Stimulated activated CD4-positive, alpha-beta T cell treated with anti-CD3 and anti-CD28 coated beads, TNF-alpha, amount 100 ng/mL, for 24 hours (primary cell): ENCODE measurements at regions not wholly inside any gene's neighbourhood (a gene's known extent, or its start where the extent isn't known, plus 50 kb on each side); places are given as distances from the start of the nearest gene placed in this dataset.

ENCODE experiments used
- DNase-seq, 3 experiments: peaks; one replicate each; pipeline ENCODE4 v3.0.0-alpha.2; 2020; ENCODE audit warnings: low read depth in 3 of 3

DNA sequence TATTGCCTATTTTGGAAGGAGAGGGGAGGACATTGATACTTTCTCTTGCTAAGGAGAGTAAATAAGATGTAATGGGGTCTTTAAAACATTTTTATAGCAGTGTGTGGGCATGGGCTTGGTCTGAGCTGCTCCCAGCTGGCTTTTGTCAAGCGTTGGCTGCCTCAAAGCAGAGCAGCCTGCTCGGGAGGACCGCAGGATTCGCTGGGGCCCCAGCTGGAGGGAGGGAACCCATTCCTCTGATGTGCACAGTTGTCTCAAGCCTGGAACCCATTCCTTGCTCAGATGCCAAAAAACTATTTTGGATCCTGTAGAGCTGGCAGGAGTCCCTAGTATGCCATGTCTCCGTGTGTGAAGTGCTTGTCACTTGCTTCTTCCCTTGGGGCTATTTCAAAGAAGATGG, 59.4 kb upstream of the RMDN2 start:
- DNase-seq = no peak

DNA sequence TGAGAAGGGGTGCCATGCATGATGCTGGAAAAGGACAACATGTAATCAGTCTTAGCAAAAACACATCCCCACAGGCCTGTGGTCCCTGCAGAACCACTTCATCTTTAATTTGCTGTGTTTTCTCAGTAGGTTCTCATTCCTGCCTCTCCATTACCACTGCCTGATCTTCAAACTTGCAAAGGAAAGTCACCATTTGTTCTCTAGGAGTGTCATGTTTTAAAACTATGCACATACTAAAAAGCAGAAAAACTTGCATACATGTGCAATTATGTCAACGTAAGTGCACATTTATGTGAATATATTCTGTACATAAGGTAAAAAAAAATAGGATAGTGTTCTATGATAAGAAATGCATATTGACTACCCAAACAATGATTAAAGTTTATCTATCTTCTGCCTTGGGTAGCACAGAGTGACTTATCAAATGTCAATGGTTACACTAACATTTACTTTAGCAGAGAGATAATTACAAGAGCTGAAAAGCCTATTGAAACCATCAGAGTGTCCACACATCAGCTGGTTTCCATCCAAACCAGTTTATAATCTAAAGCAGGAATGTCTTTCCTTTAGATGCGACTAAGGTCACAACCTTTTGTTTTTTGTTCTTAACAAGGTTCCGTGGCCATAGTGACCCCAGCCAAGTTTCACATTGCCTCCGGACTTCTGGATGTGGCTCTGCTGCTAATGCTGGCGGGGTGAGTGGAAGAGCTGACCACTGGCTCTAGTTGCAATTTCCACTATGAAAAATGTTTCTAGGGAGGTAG, 58.7 kb upstream of the RMDN2 start:
- no peak for DNase-seq

- DNase-seq = no peak
Observed at GRCh38 chr2:37867166-37867565, 57.9 kb upstream of the RMDN2 start.

GRCh38 chr2:37868866-37869265, 56.2 kb upstream of the RMDN2 start:
- DNase-seq = no peak

- no peak for DNase-seq
Observed at GRCh38 chr2:37869304-37869703, 55.8 kb upstream of the RMDN2 start.

- no peak for DNase-seq
Observed at GRCh38 chr2:37869771-37870170, 55.3 kb upstream of the RMDN2 start.

DNA sequence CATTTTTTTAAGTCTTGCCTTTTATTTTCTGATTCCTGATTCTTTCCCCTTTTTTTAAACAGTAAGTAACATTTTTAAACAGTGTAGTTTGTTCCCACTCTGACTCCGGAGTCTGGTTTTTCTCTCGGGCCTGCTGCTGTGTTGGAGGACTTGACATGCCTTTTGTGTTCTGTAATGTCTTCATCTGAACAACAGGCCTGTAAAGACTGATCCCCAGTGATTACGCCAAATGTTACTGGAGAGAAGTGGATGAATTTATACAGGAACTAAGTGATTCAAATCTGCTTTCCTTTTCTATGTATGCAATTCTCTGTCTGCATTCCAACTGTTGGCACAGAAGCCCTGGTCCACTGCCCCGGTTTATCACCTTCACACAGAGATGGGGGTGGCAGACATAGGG, 54.3 kb upstream of the RMDN2 start:
- DNase-seq = no peak

- DNase-seq = no peak
Observed at GRCh38 chr2:37871456-37872191, 53.5 kb upstream of the RMDN2 start.

- no peak for DNase-seq
Observed at GRCh38 chr2:37872192-37872750, 52.8 kb upstream of the RMDN2 start.

- DNase-seq = no peak
Observed at GRCh38 chr2:37873229-37873628, 51.9 kb upstream of the RMDN2 start.

- DNase-seq = no peak
Observed at GRCh38 chr2:37873749-37874330, 51.2 kb upstream of the RMDN2 start.

GRCh38 chr2:37874470-37874869, 50.6 kb upstream of the RMDN2 start:
- no peak for DNase-seq
